RWPE2 (cell line): ENCODE measurements at regions not wholly inside any gene's neighbourhood (a gene's known extent, or its start where the extent isn't known, plus 50 kb on each side); places are given as distances from the start of the nearest gene placed in this dataset.

Experiments
- ATAC-seq: fragments of 200-7000 bp; cut with Tn5 transposase; 3 replicates; pipeline ENCODE4 v1.9.1; 2021; ENCODE audit warnings: low read depth
- DNase-seq: peaks from one replicate; pipeline ENCODE4 v3.0.0-alpha.2; 2020; ENCODE audit warnings: low spot score
- H3K27ac ChIP-seq: fragments of 450-650 bp; 2 replicates; pipeline ENCODE4 v1.5.1; 2017; ENCODE audit warnings: mild to moderate bottlenecking; ENCODE audit not compliant: poor library complexity, severe bottlenecking
- H3K27me3 ChIP-seq: fragments of 250-450 bp; sonication (Bioruptor Pico); 2 replicates; pipeline ENCODE4 v1.5.1; 2021; ENCODE audit warnings: mild to moderate bottlenecking, moderate library complexity; ENCODE audit not compliant: insufficient read depth, poor library complexity, severe bottlenecking
- H3K36me3 ChIP-seq: fragments of 250-450 bp; sonication (Bioruptor Pico); 2 replicates; pipeline ENCODE4 v1.5.1; 2020; ENCODE audit warnings: low read depth, mild to moderate bottlenecking, moderate library complexity
- H3K4me1 ChIP-seq: fragments of 250-450 bp; sonication (Bioruptor Pico); 2 replicates; pipeline ENCODE4 v1.5.1; 2021; ENCODE audit warnings: mild to moderate bottlenecking, moderate library complexity; ENCODE audit not compliant: insufficient read depth, poor library complexity, severe bottlenecking
- H3K4me3 ChIP-seq: fragments of 250-450 bp; sonication (Bioruptor Pico); 2 replicates; pipeline ENCODE4 v1.5.1; 2021; ENCODE audit warnings: mild to moderate bottlenecking, moderate library complexity; ENCODE audit not compliant: severe bottlenecking
- H3K9me3 ChIP-seq: fragments of 250-450 bp; sonication (Bioruptor Pico); 2 replicates; pipeline ENCODE4 v1.5.1; 2021; ENCODE audit warnings: mild to moderate bottlenecking, moderate library complexity; ENCODE audit not compliant: severe bottlenecking
- CTCF ChIP-seq: fragments of 450-650 bp; IDR thresholded peaks from one replicate; pipeline ENCODE4 v1.5.1; 2017; ENCODE audit warnings: mild to moderate bottlenecking, moderate library complexity; ENCODE audit not compliant: poor library complexity, severe bottlenecking

- Histone ChIP-seq H3K27ac (no peak overlapping the region), H3K27me3 (peaks cover 42% of the 10 kb centered on the region), H3K36me3 (no peaks in the 10 kb centered on the region), H3K4me3 (no peak overlapping the region), H3K9me3 (no peaks in the 10 kb centered on the region), H3K4me1 (no peaks in the 10 kb centered on the region)
- no peak for TF ChIP-seq CTCF
- ATAC-seq (no peak), DNase-seq (no peak)
Measured at GRCh38 chr17:79463421-79464317, 147.2 kb downstream of the RBFOX3 start.

GRCh38 chr17:79461041-79461440 is 149.8 kb downstream of the RBFOX3 start:
- Histone ChIP-seq H3K4me1 (no peaks in the 10 kb centered on the region), H3K27ac (no peak overlapping the region), H3K27me3 (peaks cover 23% of the 10 kb centered on the region), H3K9me3 (no peaks in the 10 kb centered on the region), H3K4me3 (no peak overlapping the region), H3K36me3 (no peaks in the 10 kb centered on the region)
- ATAC-seq = peak; percentile 69; the same call in 2 of the 3 replicates
- no peak for DNase-seq
- TF ChIP-seq CTCF = no peak

- DNase-seq (no peak), ATAC-seq (no peak)
- TF ChIP-seq CTCF = no peak
- Histone ChIP-seq H3K4me1 (no peaks in the 10 kb centered on the region), H3K4me3 (no peak overlapping the region), H3K27me3 (peaks cover 11% of the 10 kb centered on the region), H3K36me3 (no peaks in the 10 kb centered on the region), H3K9me3 (no peaks in the 10 kb centered on the region), H3K27ac (no peak overlapping the region)
Measured at GRCh38 chr17:79459846-79460245, 151.0 kb downstream of the RBFOX3 start.

GRCh38 chr17:79459003-79459655 is 151.7 kb downstream of the RBFOX3 start:
- ATAC-seq (no peak), DNase-seq (no peak)
- H3K9me3 ChIP-seq = no peaks in the 10 kb centered on the region
- TF ChIP-seq CTCF = no peak
- H3K4me1 ChIP-seq = no peaks in the 10 kb centered on the region
- peaks cover 4% of the 10 kb centered on the region for H3K27me3 ChIP-seq
- no peaks in the 10 kb centered on the region for H3K36me3 ChIP-seq
- no peak overlapping the region for H3K27ac ChIP-seq
- no peak overlapping the region for H3K4me3 ChIP-seq

GRCh38 chr17:79458356-79458755 is 152.5 kb downstream of the RBFOX3 start:
- no peak for TF ChIP-seq CTCF
- Histone ChIP-seq H3K36me3 (no peaks in the 10 kb centered on the region), H3K27ac (no peak overlapping the region), H3K9me3 (no peaks in the 10 kb centered on the region), H3K27me3 (no peaks in the 10 kb centered on the region), H3K4me1 (no peaks in the 10 kb centered on the region), H3K4me3 (no peak overlapping the region)
- DNase-seq = no peak
- no peak for ATAC-seq
